ENCODE measurements at regions not wholly inside any gene's neighbourhood (a gene's known extent, or its start where the extent isn't known, plus 50 kb on each side); places are given as distances from the start of the nearest gene placed in this dataset.
"Not testable (repeated sequence)": the region's sequence is repeated elsewhere in the genome, so short reads cannot be mapped to it uniquely, and the experiment has no call there.

- no peaks in the 10 kb centered on the region for H3K36me3 ChIP-seq
- intact Hi-C loops (cut with DNase I), result no loop called here
- WGBS, result 20% methylated on average over 3 of the region's 3 CpGs
- DNase-seq (ENCODE audit: low spot score), result no peak
- H3K9me3 ChIP-seq, result no peaks in the 10 kb centered on the region
- H3K27me3 ChIP-seq (replicated peaks; ENCODE audit: insufficient read depth), result no peaks in the 10 kb centered on the region
- TF ChIP-seq POLR2AphosphoS5 (IDR thresholded peaks at IDR 0.05), result no peak
- no peak for TF ChIP-seq POLR2A (IDR thresholded peaks at IDR 0.05)
- TF ChIP-seq CTCF (IDR thresholded peaks at IDR 0.05), result no peak
- no peak overlapping the region for H3K4me3 ChIP-seq
- no peak overlapping the region for H3K27ac ChIP-seq
- no peaks in the 10 kb centered on the region for H3K4me1 ChIP-seq (replicated peaks)
Measured at GRCh38 chr3:88298189-88298588, 148.4 kb downstream of the C3orf38 start.

GRCh38 chr3:88301273-88301995 lies 151.7 kb downstream of the C3orf38 start:
- Histone ChIP-seq H3K27ac (no peak overlapping the region), H3K4me1 (replicated peaks) (no peaks in the 10 kb centered on the region), H3K27me3 (replicated peaks; ENCODE audit: insufficient read depth) (no peaks in the 10 kb centered on the region), H3K36me3 (no peaks in the 10 kb centered on the region), H3K4me3 (no peak overlapping the region), H3K9me3 (no peaks in the 10 kb centered on the region)
- DNase-seq (ENCODE audit: low spot score), result no peak
- WGBS, result 23% methylated on average over 3 of the region's 3 CpGs
- intact Hi-C loops (cut with DNase I), result no loop called here
- no peak for TF ChIP-seq POLR2A (IDR thresholded peaks at IDR 0.05)
- TF ChIP-seq POLR2AphosphoS5 (IDR thresholded peaks at IDR 0.05), result no peak
- TF ChIP-seq CTCF (IDR thresholded peaks at IDR 0.05), result no peak

- Histone ChIP-seq H3K36me3 (no peaks in the 10 kb centered on the region), H3K4me3 (no peak overlapping the region), H3K9me3 (no peaks in the 10 kb centered on the region), H3K27me3 (replicated peaks; ENCODE audit: insufficient read depth) (no peaks in the 10 kb centered on the region), H3K4me1 (replicated peaks) (no peaks in the 10 kb centered on the region), H3K27ac (no peak overlapping the region)
- intact Hi-C loops (cut with DNase I), result no loop called here
- DNase-seq (ENCODE audit: low spot score), result no peak
- TF ChIP-seq CTCF (IDR thresholded peaks at IDR 0.05), result no peak
- no peak for TF ChIP-seq POLR2AphosphoS5 (IDR thresholded peaks at IDR 0.05)
- no peak for TF ChIP-seq POLR2A (IDR thresholded peaks at IDR 0.05)
Measured at GRCh38 chr3:88301996-88302393, 152.2 kb downstream of the C3orf38 start.

- H3K27ac ChIP-seq; H3K36me3 ChIP-seq; H3K4me1 ChIP-seq (replicated peaks); H3K4me3 ChIP-seq; H3K27me3 ChIP-seq (replicated peaks; ENCODE audit: insufficient read depth); DNase-seq (ENCODE audit: low spot score); intact Hi-C loops (cut with DNase I); H3K9me3 ChIP-seq: not testable (repeated sequence)
- WGBS, result 96% methylated on average over 30 of the region's 30 CpGs
Measured at GRCh38 chr3:88303331-88303904, 153.7 kb downstream of the C3orf38 start.

- intact Hi-C loops (cut with DNase I), result no loop called here
- DNase-seq (ENCODE audit: low spot score), result no peak
- TF ChIP-seq POLR2A (IDR thresholded peaks at IDR 0.05) (no peak), CTCF (IDR thresholded peaks at IDR 0.05) (no peak), POLR2AphosphoS5 (IDR thresholded peaks at IDR 0.05) (no peak)
- Histone ChIP-seq H3K27ac (no peak overlapping the region), H3K27me3 (replicated peaks; ENCODE audit: insufficient read depth) (no peaks in the 10 kb centered on the region), H3K36me3 (no peaks in the 10 kb centered on the region), H3K9me3 (no peaks in the 10 kb centered on the region), H3K4me3 (no peak overlapping the region), H3K4me1 (replicated peaks) (no peaks in the 10 kb centered on the region)
- 48% methylated on average over 12 of the region's 12 CpGs for WGBS
Measured at GRCh38 chr3:88307666-88308065, 157.9 kb downstream of the C3orf38 start.

Data from prostate gland (tissue), 2 donors.